Activated CD4-positive, alpha-beta T cell treated with anti-CD3 and anti-CD28 coated beads, Interleukin-2, amount 10 ng/mL, durations not matched to agents 7 days and 5 days (primary cell): ENCODE measurements at regions not wholly inside any gene's neighbourhood (a gene's known extent, or its start where the extent isn't known, plus 50 kb on each side); places are given as distances from the start of the nearest gene placed in this dataset.

Experiments
- CTCF ChIA-PET: fragments of 350-600 bp; sonication (Branson Sonifier 250); formaldehyde crosslinking; loops from one replicate; lab custom pipeline; 2021; ENCODE audit warnings: antibody characterized with exemption; lab: Charles Lee
- POLR2A ChIA-PET: fragments of 350-600 bp; sonication (Branson Sonifier 250); formaldehyde crosslinking; loops from one replicate; lab custom pipeline; 2021; ENCODE audit warnings: antibody characterized with exemption; lab: Charles Lee
- DNase-seq: peaks from one replicate; pipeline ENCODE4 v3.0.0-alpha.2; 2020
- H3K27ac Mint-ChIP-seq: one replicate; pipeline ENCODE4 v1.8.0; 2021; ENCODE audit warnings: mild to moderate bottlenecking, moderate library complexity, mixed read lengths
- H3K27me3 Mint-ChIP-seq: one replicate; pipeline ENCODE4 v1.8.0; 2021; ENCODE audit warnings: mixed read lengths
- H3K36me3 Mint-ChIP-seq: one replicate; pipeline ENCODE4 v1.8.0; 2021; ENCODE audit warnings: low read depth, mixed read lengths
- H3K4me1 Mint-ChIP-seq: one replicate; pipeline ENCODE4 v1.8.0; 2021; ENCODE audit warnings: mixed read lengths
- H3K4me3 Mint-ChIP-seq: one replicate; pipeline ENCODE4 v1.8.0; 2021; ENCODE audit warnings: mild to moderate bottlenecking, moderate library complexity, mixed read lengths
- H3K9me3 Mint-ChIP-seq: one replicate; pipeline ENCODE4 v1.8.0; 2021; ENCODE audit warnings: mixed read lengths

DNA sequence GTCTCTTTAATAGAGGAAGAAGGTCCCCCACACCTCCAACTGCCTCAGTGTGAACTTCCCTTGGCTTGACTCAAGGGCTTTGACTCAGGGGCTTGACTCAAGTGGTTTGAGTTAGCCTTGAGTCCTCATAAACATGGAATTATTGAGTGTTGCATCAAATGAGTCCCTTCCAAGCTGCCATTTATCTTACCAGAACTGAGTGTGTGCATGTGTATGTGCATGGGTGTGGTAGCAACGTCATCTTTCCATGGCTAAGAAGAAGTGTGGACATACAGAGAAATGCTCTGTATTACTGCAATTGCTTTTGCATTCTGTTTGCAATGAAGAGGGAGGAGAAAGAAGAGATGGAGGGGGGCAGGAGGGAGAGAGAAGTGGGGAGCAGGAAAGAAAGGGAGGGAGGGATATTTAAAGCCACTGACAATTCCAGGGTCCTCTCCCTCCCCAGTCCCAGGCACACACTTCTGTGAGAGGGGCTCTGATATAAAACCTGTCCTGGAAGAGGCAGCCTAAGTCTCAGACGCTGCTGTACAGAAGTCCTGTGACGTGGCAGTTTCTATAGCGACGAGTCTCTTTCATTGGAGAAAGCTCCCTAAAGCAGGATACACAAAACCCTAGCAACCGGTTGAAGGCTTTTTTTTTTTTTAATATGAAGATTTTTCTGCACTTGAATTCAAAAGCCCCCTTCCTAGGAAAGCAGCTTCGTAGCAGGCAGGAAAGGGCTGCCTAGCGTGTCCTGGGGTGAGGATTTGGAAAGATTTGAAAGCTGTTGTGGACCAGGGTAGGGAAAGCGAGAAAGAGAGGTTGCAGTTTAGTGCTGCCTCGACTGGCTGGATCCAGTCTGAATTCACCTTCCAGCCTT, 93.3 kb upstream of the MAP1B start:
- DNase-seq, result no peak
- H3K4me1 Mint-ChIP-seq, result no peaks in the 10 kb centered on the region
- H3K27ac Mint-ChIP-seq, result no peak overlapping the region
- no peaks in the 10 kb centered on the region for H3K36me3 Mint-ChIP-seq
- CTCF ChIA-PET, result no interaction called here
- H3K27me3 Mint-ChIP-seq, result peaks cover 12% of the 10 kb centered on the region
- H3K9me3 Mint-ChIP-seq, result peaks cover 2% of the 10 kb centered on the region
- POLR2A ChIA-PET, result no interaction called here
- no peak overlapping the region for H3K4me3 Mint-ChIP-seq

DNA sequence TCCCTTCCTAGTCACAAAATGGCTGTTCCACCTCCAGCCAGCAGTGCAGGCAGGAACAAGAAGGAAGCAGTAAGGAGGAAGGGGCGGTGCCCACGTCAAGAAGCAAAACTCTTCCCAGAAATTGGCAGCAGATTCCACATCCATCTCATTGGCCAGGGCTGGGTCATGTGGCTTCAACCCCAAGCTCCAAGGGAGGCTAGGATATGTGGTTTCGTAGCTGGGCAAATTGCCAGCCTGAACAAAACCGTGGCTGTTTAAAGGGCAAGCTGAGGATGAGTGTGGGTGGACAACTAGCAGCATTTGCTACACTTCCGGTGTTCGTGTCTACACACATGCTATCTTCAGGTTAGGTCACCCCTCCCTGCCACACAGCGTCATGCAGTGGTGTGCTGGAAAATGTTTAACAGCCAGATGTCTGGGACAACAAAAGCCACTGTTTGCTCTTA, 92.1 kb upstream of the MAP1B start:
- Mint-ChIP-seq H3K27ac (no peak overlapping the region), H3K27me3 (peaks cover 12% of the 10 kb centered on the region), H3K36me3 (no peaks in the 10 kb centered on the region), H3K9me3 (peaks cover 2% of the 10 kb centered on the region), H3K4me3 (no peak overlapping the region), H3K4me1 (no peaks in the 10 kb centered on the region)
- ChIA-PET POLR2A (no interaction called here), CTCF (no interaction called here)
- no peak for DNase-seq

DNA sequence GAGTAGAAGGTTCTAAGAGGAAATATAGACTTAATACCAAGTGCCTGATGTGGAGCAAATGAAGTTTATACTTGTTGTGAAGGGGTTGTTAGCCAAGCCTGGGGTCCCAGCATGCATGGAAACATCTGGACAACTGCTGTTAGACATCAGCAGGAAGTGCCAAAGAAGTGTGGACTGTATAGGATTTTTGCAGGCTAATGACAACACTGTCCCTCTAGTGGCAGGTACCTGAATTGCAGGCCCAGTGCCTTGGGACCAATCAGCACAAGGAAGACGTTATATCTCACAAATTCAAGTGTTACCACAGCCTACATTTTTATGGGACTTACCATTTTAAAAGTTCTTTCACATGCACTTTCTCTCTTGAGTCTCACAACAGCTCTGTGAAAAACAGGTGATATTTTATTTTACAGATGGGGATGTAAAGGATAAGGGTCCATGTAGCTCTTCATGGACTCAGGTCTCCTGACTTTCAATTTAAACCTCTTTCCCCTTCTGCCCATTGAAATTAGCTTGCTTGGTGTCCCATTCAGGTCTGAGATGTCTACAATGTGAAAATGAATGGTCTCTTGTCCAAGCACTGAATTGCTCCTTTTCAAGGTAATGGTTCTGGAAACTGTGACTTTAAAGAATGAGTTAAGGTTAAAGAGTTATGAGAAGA, 89.0 kb upstream of the MAP1B start:
- Mint-ChIP-seq H3K4me3 (no peak overlapping the region), H3K36me3 (no peaks in the 10 kb centered on the region), H3K27ac (no peak overlapping the region), H3K4me1 (no peaks in the 10 kb centered on the region), H3K27me3 (peaks cover 12% of the 10 kb centered on the region), H3K9me3 (peaks cover 2% of the 10 kb centered on the region)
- peak; percentile 67 for DNase-seq
- POLR2A ChIA-PET, result no interaction called here
- CTCF ChIA-PET, result no interaction called here

DNA sequence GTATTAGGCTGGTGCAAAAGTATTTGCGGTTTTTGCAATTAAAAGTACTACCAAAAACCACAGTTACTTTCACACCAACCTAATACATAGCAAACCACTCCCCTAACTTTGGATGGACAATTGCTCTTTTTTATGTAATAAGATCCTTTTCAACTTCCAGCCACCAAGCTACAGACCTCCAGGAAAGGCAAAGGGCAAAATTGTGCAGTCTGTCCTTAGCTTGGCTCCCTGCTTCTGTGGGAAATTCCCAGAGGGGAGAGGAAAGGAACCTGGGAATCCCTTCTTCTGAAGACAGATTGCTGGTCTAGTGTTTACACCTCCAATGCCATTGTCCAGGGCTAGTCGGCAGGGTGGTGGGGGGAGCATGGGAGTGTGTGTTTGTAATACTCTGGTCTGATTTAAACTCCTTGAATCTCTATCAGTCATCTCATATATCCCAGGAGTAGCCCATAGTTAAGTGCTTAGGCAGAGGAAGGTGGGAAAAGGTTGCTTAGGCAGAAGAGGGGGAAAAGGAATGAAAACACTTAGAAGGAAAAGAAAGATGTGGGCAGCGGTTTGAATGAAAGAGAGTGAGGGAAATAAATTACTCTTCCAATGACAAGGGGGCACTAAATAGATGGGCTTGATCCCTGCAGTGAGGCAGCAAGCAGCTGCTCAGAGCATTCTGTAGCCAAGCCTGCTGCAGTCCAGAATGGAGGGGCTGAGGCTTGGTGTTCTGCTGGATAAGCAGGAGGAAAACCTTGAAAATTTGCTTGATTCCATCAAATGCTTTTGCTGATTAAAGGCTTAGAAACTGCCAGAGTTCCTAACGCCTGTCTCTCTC, 86.9 kb upstream of the MAP1B start:
- POLR2A ChIA-PET, result no interaction called here

DNA sequence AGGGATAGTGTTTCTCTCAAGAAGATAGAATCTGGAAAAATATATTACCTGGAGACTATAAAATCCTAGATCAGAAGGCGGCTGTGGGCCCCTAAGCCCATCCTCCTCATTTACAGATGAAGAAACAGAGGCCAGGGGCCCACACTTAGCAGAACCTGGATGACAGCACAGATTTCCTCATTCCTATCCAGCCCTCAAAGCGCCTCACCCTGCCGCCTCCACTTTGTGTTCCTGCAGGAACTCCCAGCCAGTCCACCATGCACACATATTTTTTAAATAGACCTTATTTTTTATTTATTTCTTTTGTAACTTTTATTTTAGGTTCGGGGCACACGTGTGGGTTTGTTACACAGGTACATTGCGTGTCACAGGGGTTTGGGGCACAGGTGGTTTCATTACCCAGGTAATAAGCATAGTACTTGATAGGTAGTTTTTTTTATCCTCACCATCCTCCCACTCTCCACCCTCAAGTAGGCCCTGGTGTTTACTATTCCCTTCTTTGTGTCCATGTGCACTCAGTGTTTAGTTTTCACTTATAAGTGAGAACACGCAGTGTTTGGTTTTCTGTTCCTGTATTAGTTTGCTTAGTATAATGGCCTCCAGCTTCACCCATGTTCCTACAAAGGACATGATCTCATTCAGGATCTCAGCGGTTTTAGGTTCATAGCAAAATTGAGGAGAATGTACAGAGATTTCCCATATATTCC, 85.5 kb upstream of the MAP1B start:
- no peak overlapping the region for H3K4me3 Mint-ChIP-seq
- DNase-seq, result no peak
- no peaks in the 10 kb centered on the region for H3K36me3 Mint-ChIP-seq
- peaks cover 12% of the 10 kb centered on the region for H3K27me3 Mint-ChIP-seq
- H3K9me3 Mint-ChIP-seq, result peaks cover 2% of the 10 kb centered on the region
- POLR2A ChIA-PET, result no interaction called here
- no peaks in the 10 kb centered on the region for H3K4me1 Mint-ChIP-seq
- CTCF ChIA-PET, result no interaction called here
- H3K27ac Mint-ChIP-seq, result no peak overlapping the region

More for the DNA sequence above, 86.9 kb upstream of the MAP1B start:
- DNase-seq, result no peak
- CTCF ChIA-PET, result no interaction called here
- no peak overlapping the region for H3K27ac Mint-ChIP-seq
- H3K4me1 Mint-ChIP-seq, result no peaks in the 10 kb centered on the region
- H3K27me3 Mint-ChIP-seq, result peaks cover 8% of the 10 kb centered on the region
- H3K9me3 Mint-ChIP-seq, result peaks cover 2% of the 10 kb centered on the region
- H3K4me3 Mint-ChIP-seq, result no peak overlapping the region
- no peaks in the 10 kb centered on the region for H3K36me3 Mint-ChIP-seq

GRCh38 chr5:72028382-72028781, 78.9 kb upstream of the MAP1B start:
- Mint-ChIP-seq H3K4me3 (no peak overlapping the region), H3K36me3 (no peaks in the 10 kb centered on the region), H3K9me3 (no peaks in the 10 kb centered on the region), H3K27me3 (peaks cover 19% of the 10 kb centered on the region), H3K27ac (no peak overlapping the region), H3K4me1 (no peaks in the 10 kb centered on the region)
- no peak for DNase-seq
- ChIA-PET POLR2A (no interaction called here), CTCF (no interaction called here)

DNA sequence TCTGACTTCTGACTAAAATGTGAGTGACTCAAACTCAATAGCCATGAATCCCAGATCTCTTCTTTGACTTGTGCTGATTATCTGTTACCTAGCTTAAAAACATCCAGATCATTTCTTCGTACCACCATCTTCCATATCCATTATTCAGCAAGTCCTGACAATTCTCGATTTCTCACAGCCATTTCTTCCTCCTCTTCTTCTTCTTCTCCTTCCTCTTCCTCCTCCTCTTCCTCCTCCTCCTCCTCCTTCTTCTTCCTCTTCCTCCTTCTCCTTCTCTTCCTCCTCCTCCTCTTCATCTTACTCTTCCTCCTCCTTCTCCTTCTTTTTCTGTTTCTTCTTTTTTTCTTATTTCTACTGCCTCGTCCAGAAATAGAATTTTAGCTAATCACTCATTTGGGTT, 77.0 kb upstream of the MAP1B start:
- ChIA-PET POLR2A (no interaction called here), CTCF (no interaction called here)
- Mint-ChIP-seq H3K9me3 (no peaks in the 10 kb centered on the region), H3K27ac (no peak overlapping the region), H3K27me3 (peaks cover 21% of the 10 kb centered on the region), H3K36me3 (no peaks in the 10 kb centered on the region), H3K4me3 (no peak overlapping the region), H3K4me1 (no peaks in the 10 kb centered on the region)
- no peak for DNase-seq

GRCh38 chr5:72032788-72033187, 74.5 kb upstream of the MAP1B start:
- Mint-ChIP-seq H3K9me3 (no peaks in the 10 kb centered on the region), H3K4me3 (no peak overlapping the region), H3K27me3 (peaks cover 15% of the 10 kb centered on the region), H3K4me1 (no peaks in the 10 kb centered on the region), H3K36me3 (no peaks in the 10 kb centered on the region), H3K27ac (no peak overlapping the region)
- POLR2A ChIA-PET, result no interaction called here
- CTCF ChIA-PET, result no interaction called here
- DNase-seq, result no peak

DNA sequence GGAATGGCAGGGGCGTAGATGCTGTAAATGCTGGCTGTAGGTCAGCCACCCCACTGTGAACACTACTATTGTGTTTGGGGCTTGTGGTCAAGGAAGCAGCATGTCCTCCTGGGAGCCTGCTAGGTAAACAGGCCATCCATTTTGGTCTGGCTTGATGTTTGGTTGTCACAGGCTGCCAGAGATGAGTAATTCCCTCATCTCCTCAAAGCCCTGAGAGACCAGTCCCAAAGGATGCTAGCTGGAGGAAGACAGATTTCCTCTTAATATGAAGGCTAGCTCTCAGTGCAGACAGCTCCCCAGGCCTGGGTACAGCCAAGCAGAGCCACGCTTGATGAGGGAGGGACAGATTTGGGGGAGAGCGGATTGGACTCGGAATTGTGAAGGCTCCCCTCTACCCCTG, 72.5 kb upstream of the MAP1B start:
- CTCF ChIA-PET, result no interaction called here

DNA sequence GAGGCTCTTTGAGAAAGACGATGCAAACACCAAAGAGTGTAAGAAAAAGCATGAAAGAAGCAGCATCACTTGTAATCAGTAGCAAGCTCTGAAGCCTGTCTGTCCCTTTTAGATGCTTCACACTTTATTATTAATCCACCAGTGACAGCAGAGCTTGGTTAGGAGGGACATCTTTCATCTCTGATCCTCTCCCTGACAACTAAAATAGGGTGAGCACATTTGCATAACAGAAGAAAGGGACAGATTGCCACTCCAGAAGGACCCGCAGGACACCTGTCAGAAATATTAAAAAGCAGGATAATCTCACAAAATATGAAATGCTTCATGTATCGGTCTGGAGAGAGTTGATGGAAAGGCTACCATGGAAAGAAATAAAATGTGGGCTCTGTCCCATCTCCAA, 71.4 kb upstream of the MAP1B start:
- Mint-ChIP-seq H3K36me3 (no peaks in the 10 kb centered on the region), H3K27ac (no peak overlapping the region), H3K4me1 (no peaks in the 10 kb centered on the region), H3K4me3 (no peak overlapping the region), H3K27me3 (peaks cover 21% of the 10 kb centered on the region), H3K9me3 (no peaks in the 10 kb centered on the region)
- CTCF ChIA-PET, result no interaction called here
- no peak for DNase-seq
- POLR2A ChIA-PET, result no interaction called here

More for the DNA sequence above, 72.5 kb upstream of the MAP1B start:
- Mint-ChIP-seq H3K4me3 (no peak overlapping the region), H3K9me3 (no peaks in the 10 kb centered on the region), H3K27ac (no peak overlapping the region), H3K27me3 (peaks cover 20% of the 10 kb centered on the region), H3K4me1 (no peaks in the 10 kb centered on the region), H3K36me3 (no peaks in the 10 kb centered on the region)
- POLR2A ChIA-PET, result interaction anchor here (0.6 kb wide), 1 partner anchor 153 kb away, joined by 3 read pairs; no protein-coding TSS in a partner anchor
- DNase-seq, result no peak

GRCh38 chr5:72036951-72037350, 70.3 kb upstream of the MAP1B start:
- Mint-ChIP-seq H3K9me3 (no peaks in the 10 kb centered on the region), H3K4me1 (no peaks in the 10 kb centered on the region), H3K27me3 (peaks cover 19% of the 10 kb centered on the region)

GRCh38 chr5:72040513-72040912, 66.8 kb upstream of the MAP1B start:
- no peaks in the 10 kb centered on the region for H3K36me3 Mint-ChIP-seq
- CTCF ChIA-PET, result interaction anchor here (0.6 kb wide), 1 partner anchor 10 kb away, joined by 3 read pairs; no protein-coding TSS in a partner anchor
- no peaks in the 10 kb centered on the region for H3K9me3 Mint-ChIP-seq
- H3K27ac Mint-ChIP-seq, result no peak overlapping the region
- no peaks in the 10 kb centered on the region for H3K4me1 Mint-ChIP-seq
- DNase-seq, result no peak
- peaks cover 17% of the 10 kb centered on the region for H3K27me3 Mint-ChIP-seq
- no peak overlapping the region for H3K4me3 Mint-ChIP-seq
- POLR2A ChIA-PET, result no interaction called here

More at GRCh38 chr5:72036951-72037350, 70.3 kb upstream of the MAP1B start:
- no peak for DNase-seq
- Mint-ChIP-seq H3K36me3 (no peaks in the 10 kb centered on the region), H3K27ac (no peak overlapping the region), H3K4me3 (no peak overlapping the region)
- ChIA-PET CTCF (no interaction called here), POLR2A (no interaction called here)
